Activated CD4-positive, CD25-positive, alpha-beta regulatory T cell (primary cell): ENCODE measurements at regions not wholly inside any gene's neighbourhood (a gene's known extent, or its start where the extent isn't known, plus 50 kb on each side); places are given as distances from the start of the nearest gene placed in this dataset.

Source experiments
- DNase-seq, 4 experiments: peaks; one replicate each; lab custom pipeline; 2025; lab: John Stamatoyannopoulos, UW

DNA sequence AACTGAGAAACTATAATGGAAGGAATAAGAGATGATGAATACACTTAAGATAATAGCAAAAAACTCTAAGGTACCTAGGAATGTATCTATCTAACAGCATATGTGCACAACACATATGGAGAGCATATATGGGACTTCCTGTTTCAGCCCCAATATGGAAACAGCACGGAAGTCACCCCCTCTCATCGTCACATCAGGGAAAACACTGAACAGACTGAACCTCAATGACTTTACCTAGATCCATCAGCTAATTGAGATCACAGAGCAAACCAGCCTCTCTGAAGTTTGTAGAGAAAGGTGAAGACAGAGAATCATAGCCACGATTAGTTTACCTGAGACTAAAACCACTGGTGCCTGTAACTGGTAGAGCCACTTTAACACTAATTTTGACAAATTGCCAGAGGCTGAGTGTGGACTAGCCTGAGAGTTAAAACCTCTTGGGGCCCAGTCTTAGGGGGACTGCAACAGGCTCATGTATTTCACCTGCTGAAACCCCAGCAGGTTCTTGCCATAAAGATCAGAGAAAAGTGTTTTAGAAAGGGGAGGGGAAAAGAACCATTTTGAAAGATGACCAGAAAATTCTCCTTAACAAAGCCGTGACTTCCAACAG lies 722.6 kb downstream of the TBC1D22A start:
- no peak for DNase-seq

DNA sequence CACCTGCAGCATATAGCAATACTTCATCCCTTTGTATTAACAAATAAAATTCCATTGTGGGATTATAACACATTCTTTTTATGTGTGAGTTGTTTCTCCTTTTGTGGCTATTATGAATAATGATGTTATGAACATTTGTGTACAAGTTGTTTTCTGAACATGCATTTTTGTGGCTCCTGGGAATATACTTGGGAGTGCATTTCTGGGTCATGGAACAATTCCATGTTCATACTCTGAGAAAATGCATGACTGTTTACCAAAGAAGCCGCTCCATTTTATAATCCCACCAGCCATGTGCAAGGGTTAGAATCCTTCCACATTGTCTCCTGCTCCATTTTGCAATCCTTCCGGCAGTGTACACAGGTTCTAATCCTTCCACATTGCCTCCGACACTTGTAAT lies 713.8 kb downstream of the TBC1D22A start:
- no peak for DNase-seq

DNA sequence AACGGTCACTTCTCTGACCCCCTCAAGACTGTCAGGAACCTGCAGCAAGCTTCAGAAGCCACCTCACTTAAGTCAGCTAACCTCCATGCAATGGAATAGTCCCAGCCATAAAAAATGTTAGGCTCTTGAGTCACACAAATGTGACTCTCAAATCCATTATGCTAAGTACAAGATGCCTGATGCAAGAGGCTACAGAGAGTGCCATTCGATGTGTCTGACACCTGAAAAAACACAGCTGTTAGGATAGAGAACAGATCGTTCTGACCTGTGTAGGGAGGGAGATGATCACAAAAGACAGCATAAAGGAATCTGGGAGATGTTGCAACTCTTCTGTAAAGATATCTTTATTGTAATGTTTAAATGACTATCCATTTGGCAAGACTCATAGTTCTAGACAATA lies 712.4 kb downstream of the TBC1D22A start:
- no peak for DNase-seq

DNA sequence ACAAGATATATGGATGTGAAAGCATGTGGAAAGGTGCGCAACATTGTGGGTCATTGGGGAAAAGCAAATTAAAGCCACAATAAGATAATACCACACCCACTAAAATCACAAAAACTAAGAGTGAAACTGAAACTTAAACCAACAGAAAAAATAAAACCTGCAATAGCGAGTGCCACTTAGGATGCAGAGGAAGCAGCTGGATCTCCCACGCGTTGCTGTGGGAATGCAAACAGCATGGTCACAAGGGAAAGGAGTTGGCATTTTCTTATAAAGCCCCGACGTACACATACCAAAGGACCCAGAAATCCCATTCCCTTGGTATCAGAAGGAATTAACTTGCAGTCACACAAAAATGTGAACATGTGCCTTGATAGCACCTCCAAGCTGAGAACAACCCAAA lies 712.0 kb downstream of the TBC1D22A start:
- DNase-seq = no peak

DNA sequence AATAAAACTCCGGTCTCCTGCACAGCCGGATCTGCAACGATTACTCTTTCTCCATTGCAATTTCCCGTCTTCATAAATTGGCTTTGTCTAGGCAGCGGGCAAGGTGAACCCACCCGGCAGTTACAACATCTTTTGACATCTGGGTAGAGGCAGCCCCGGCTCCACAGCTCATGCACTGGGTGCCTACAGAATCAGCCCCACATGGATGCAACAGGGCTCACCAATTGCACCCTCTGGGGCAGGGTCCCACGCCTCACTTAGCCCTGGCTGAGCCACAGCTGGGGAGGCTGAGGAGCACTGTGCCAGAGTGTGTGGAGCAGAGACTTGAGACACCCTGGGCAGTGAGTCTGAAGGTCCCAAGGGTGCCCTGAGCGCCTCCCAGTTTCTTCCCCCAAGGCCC lies 710.2 kb downstream of the TBC1D22A start:
- DNase-seq = no peak

DNA sequence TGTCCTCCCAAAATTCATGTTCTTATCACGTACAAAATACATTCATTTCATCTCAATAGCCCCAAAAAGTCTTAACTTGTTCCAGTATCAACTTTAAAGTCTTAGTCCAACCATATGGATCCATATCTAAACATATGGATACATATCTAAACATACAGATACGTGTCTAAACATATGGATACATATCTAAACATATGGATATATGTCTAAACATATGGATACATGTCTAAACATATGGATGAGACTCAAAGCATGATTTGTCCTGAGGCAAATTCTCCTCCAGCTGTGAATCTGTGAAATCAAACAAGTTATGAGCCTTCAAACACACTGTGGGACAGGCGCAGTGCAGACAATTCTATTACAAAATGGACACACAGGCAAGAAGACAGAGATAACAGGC lies 709.0 kb downstream of the TBC1D22A start:
- no peak for DNase-seq

DNA sequence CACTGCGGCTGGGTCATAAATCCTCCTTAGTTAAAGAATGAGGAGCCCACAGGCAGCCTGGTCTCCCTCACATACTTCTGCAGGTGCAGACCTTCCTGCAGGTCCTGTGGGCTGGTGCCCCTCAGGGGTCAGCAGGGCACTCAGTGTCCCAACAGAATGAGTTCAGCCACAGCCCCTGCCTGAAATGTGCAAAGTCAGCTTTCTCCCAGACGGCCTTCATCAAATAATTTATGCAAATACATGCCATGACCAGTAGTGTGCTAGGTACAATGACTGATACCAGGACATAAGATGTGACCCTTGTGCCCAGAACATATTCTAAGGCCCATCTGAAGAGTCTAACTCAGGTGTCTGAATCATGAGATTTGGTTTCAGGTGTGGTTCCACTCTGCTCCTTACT lies 703.4 kb downstream of the TBC1D22A start:
- no peak for DNase-seq

DNA sequence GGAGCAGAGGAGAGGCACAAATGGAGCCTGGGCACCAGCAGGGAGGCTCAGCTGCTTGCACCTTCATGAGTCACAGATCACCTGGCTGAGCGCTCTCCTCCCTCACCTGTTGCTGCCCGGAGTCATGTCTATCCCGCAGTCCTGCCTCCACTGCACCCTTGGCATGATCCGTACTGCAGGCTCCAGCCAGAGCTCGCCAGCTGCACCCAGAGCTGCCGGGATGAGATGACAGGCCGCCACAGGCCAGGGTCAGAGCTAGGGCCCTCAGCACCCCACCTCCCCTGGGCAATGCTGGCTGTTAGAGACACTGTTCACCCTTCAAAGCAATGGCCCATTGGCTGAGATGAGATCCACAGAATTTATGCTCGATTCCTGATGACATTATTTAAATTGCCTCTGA lies 702.8 kb downstream of the TBC1D22A start:
- no peak for DNase-seq

DNA sequence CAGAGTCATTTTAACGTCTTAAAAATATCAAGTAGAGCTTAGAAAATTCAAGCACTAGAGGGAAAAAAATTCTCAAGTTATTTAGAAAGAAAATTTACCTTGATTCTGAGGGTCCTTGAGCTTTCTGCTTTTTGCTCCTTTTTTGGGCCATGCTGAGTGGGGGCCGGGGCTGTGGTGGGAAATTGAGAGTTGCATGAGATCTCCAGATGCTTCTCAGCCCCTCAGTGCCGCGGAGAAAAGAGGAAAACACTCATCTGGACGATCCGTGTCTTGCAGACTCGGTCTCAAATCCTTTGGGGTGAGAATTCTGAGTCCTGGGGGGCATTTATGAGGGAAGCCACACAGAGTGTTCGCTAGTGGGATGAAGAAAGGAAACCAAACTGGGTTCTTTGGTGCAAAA lies 700.8 kb downstream of the TBC1D22A start:
- DNase-seq = no peak

DNA sequence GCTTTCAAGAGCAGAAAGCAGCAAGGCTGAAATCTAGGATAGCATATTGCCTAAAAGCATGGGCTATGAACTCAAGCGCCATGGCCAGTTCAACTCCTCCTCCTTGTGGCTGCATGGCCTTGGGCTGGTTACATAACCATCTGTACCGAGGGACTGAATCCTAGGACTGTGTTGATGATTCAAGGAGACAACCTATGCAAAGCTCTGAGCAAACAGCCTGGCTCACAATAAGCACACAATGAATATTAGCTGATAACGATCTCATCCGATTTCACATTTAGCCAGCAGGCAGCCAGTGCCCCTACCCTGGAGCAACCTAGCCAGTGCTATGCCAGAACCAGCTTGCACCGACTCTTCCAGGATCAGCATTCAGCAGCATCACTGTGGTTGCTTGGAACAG lies 698.4 kb downstream of the TBC1D22A start:
- no peak for DNase-seq

DNA sequence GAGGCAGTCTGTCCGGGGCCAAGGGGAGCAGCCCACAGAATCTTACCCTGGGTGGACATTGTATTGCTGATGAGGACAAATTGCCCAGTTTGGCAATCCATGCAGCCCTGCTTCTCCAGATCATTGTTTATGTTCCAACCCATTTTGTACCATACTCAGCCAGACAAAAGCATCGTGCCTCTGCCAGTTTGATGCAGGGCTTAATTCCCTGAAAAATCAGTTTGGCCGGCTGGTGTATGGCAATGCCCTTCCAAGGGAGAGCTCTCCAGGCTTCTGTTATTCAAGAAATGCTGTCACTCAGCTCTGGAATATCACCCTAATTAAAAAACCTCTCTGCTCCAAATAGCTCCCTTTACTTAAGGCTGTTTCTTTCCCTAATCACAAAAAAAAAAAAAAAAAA lies 697.7 kb downstream of the TBC1D22A start:
- DNase-seq = no peak

DNA sequence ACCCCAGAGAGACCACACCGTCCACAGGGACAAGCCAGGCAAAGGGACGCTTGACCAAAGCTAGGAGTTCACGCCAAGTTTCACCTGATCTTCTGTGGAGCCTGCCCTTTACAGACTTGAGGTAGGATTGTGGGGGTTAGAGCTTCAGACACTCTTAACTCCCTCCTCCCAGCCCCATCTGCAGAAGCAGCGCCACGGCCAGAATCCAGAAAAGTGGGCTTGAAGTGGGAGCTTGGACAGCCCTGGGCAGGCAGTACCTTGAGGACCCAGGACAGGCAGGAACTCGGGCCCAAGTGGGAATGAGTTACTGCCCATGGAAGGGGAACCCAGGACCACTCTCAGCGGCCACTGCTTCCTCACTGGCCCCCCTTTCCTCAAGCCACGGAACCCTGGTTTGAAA lies 695.9 kb downstream of the TBC1D22A start:
- no peak for DNase-seq

DNA sequence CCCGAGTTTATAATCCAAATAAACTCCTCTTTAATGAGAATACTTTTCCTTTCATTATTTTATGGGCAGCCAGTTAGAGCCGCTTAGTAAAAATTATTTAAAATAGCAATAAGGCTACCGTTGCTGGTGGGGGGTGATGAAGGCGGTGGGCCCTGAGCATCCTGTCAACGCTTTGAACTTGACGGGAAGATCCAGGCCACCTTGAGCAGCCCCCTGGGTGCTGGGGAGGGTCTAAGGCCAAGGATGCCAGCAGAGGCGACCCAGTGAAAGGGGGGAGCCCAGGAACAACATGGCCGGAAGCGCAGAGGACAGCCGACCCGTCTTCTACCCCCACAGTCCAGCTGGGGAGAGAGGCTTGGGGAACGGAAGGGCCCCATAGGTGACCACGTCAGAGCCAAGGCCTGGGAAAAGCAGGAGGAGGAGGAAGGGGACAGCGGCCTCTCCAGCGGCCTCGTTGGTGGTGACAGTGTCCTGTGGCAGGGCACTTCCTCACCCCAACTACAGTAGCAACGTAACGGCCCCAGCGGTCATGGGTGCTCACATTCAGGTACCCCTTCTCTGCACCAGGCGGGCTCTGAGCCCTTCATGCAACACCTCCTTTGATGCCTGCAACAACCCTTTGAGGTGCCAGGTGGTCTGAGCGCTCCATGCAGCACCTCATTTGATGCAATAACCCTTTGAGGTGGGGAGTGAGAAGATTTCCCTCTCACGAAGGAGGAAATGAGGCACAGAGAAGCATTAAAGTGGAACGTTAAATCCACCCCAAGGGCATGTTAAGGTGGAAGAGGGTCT lies 695.3 kb downstream of the TBC1D22A start:
- DNase-seq = no peak

DNA sequence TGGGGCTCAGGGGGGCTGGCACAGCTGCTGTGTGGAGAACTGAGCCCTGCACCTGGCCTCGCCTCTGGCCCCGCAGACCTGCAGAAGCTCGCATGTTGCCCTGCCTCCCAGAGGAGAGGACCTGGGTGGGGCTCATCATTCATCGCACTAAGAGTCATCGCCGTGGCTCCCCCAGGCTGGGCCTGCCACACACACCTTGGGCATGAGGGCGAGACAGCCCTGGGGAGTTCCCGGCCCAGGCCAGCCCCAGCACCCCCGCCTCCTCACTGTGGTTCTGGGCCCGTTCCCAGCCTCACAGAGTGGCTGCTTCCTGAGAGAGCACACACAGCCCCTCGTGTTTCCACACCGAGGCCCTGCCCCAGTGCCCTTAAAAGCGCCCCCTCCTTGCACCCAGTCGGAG lies 694.6 kb downstream of the TBC1D22A start:
- DNase-seq = no peak

DNA sequence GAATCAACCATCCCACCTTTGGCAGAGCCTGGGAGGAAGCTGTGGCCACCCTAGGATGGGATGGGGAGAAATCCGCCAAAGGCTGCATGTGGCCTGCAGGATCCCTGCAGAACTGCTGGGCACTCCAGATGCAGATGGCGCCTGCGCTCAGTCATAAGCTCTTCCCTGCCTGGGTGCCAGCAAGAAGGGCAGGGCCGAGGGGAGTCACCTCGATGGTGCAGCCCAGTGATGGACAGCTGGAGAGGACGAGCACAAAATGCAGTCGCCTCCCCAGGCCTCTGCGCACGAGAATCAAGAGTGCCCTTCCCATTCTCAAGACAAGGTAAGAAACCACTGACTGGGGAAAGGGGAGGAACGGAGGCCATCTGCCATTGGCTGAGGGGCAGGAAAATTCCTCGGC lies 693.6 kb downstream of the TBC1D22A start:
- DNase-seq = no peak

DNA sequence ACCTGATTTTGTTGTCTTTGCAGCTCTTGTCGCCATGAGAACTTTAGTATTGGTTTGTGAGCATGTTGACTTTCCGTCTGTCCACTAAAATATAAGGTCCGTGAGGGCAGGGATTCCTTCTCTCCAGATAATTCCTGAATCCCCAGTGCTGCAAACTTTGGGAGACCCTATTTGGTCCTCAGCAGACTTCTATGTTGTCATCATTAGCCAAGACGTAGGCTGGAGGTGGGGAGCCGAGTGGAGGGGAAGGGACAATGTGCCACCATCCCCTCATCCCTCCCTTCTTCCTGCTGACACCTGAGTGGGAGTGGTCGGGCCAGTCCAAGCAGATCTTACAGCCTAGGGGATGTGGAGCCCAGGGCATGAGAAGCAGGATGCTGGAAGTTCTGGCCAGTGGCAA lies 690.6 kb downstream of the TBC1D22A start:
- no peak for DNase-seq

DNA sequence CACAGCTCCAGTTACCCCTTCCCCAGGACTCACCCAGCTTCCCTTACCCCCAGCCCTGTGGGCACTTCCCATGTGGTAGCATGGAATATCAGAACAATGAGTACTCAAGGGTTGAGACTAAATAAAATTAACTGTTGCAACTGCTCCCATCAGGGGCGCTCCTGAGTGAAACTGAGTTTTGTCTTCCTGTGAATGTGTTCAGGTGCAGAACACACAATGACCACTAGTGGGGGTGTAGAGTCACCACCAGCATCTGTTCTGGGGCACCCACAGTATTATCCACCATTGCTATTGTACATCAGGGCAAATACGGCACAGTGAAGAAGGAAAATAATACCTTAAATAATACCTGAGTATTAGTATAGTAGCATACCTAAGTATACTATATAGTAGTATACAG lies 689.7 kb downstream of the TBC1D22A start:
- DNase-seq = no peak

DNA sequence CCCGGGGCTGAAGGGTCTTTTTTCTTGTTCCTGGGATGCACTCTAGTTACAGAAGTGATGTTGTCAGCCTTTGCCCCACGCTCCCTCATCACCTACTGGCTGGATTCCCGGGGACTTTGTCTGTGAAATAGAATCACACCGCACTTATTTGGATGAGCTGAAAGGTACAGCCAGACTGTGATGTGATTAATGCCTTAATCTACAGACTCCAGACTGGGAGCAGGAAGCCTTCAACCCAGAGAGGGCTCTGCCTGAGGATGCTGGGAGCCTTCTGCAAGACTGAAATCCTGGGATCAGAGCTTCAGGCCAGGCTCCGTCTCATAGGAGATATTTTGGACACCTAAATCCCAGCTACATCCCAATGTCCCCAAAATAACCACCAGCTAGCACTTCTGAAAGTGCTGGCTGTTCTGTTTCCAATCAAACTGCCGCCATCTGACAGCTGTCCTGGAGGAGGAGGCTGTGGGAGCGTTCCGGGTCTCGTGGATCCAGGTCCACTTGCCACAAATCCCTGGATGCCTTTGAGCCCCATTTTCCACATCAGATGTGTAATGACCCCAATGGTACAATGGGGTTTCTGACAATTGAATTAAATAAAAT lies 688.5 kb downstream of the TBC1D22A start:
- DNase-seq = no peak

DNA sequence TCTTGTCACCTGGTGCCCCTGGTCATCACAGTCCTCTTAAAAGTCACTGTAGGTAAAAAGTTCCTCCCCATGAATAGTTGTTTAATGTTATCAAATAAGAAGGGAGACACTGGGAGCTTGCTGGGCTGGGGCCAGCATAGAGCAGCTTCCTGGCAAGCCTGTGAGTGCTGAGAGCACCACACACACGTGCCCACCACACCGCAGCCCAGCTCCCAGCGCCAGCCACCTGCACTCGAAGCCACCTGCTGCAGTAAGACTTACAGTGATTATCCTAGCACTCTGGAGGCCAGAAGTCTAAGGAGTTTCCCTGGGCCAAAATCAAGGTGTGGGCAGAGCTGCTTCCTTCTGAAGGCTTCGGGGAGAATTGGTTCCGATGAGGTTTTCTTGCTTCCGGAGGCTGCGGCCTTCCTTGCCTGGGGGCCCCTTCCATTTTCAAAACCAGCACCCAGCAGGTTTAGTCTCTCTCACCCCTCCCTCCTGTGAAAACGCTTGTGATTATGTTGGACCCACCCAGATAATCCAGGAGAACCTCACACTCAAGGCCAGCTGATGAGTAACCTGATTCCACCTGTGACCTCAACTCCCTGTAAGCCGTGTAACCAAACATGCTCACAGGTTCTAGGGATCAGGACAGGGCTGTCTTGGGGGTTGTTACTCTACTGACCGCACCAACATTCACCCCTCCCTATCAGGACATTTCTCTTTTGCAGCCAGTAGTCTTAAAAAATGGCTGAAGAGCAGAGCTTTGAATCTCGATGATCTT lies 687.2 kb downstream of the TBC1D22A start:
- DNase-seq = no peak

DNA sequence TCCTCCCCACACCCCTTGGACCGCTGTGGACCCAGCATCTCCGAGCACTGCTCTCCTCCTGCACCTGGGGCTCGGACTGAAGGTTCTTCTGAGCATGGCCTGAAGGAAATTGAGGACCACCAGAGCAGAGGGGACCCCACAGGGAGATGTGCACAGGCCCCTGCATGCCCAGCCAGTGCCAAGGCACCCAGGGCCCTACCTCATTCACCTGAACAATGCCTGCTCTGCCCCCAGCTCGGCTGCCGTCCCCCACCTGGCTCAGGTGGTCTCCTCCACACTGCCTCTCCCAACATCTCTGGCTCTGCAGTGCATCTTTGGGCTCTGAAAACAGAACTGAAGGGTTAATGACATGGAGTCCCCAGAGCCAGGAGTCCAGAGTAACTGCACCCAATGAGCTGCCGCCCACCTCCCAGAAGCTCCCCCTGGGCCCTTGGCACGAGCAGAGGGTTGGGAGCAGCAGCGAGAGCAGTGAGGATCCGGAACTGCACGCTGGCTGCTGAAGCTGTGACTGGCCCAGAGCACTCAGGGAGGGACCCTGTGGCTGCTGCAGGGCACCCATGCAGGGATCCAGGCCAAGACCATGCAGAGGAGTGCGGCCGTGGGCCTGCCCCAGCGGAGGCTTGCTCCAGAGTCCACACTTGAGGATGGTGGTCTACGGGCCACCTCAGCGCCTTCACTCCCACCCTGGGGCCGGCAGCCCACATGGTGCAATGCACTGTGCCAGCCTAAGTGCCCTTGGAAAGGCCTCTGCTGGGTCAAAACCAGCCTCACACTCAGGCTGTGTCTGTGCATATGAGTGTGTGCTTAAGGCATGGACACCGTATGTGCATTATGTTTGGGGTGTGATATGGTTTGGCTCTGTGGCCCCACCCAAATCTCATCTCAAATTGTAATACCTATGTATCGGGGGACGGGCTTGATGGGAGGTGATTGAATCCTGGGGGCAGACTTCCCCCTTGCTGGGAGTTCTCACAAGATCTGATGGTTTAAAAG lies 686.1 kb downstream of the TBC1D22A start:
- no peak for DNase-seq
